ENCODE measurements at regions not wholly inside any gene's neighbourhood (a gene's known extent, or its start where the extent isn't known, plus 50 kb on each side); places are given as distances from the start of the nearest gene placed in this dataset.

DNA sequence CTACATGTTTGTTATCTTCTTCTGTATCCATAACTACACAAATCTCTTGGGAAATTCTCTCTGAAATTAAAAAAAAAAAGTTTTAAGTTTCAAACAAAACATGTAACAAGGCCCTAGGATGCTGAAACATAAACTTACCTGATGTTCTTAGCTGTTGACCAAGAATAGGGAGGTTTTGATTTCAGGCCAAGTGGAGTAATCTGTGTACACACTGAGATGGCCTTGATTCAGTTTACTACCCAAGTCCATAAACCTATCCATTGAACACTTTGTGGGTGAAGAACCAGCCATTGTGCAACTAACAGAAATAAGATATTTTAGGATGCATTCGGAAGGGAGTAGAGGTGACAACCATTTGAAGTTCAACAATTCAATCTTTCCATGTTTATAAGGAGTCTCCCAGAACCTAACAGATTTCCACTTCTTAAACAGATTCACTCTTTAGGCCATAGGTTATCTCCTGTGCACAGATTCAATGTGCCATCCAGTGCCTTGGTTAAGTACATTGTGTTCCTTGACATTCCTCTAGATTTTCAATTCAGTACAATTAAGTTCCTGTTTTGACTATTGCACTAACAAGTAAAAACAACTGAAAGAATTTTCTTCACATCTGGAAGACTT lies 143.1 kb downstream of the CRPPA start:
- no peak overlapping the region for H3K27ac ChIP-seq (ENCODE audit: low read depth in 1 of 2, low read length in 2 of 2)
- H3K4me1 ChIP-seq (ENCODE audit: control insufficient read depth in 4 of 4, insufficient read depth in 4 of 4, low read length in 3 of 4) = peaks cover 0 to 3% (median 1%) of the 10 kb centered on the region in 4 donors
- H3K36me3 ChIP-seq (ENCODE audit: control insufficient read depth in 4 of 4, insufficient read depth in 3 of 4, low read depth in 1 of 4, low read length in 3 of 4) = no peaks in the 10 kb centered on the region
- no peaks in the 10 kb centered on the region for H3K27me3 ChIP-seq (ENCODE audit: control insufficient read depth in 4 of 4, insufficient read depth in 4 of 4, low read length in 3 of 4)
- 42% methylated on average over 1 of the region's 1 CpG for WGBS
- H3K9ac ChIP-seq (ENCODE audit: low read depth in 1 of 2, low read length in 2 of 2) = no peak overlapping the region
- TF ChIP-seq FOXA2 (IDR thresholded peaks at IDR 0.05) (peak; percentile 92), SP1 (IDR thresholded peaks at IDR 0.05) (no peak), YY1 (IDR thresholded peaks at IDR 0.05) (peak; percentile 49), HNF4A (conservative IDR thresholded peaks at IDR 0.05) (peak; percentile 55 to 80), FOXA1 (IDR thresholded peaks at IDR 0.05) (peak; percentile 91), GABPA (IDR thresholded peaks at IDR 0.05 in 1 of 2, conservative IDR thresholded peaks at IDR 0.05 in 1 of 2) (no peak), JUND (IDR thresholded peaks at IDR 0.05) (peak in 1 of 2 donors; percentile 60), RXRA (IDR thresholded peaks at IDR 0.05) (peak in 1 of 2 donors; percentile 70), EGR1 (IDR thresholded peaks at IDR 0.05; ENCODE audit: low read depth in 2 of 2) (no peak), HNF4G (IDR thresholded peaks at IDR 0.05) (no peak), TAF1 (conservative IDR thresholded peaks at IDR 0.05) (no peak), NR2F2 (IDR thresholded peaks at IDR 0.05) (no peak), RAD21 (IDR thresholded peaks at IDR 0.05) (peak in 1 of 2 donors; percentile 22)
- TF ChIP-seq, protein P1, sequence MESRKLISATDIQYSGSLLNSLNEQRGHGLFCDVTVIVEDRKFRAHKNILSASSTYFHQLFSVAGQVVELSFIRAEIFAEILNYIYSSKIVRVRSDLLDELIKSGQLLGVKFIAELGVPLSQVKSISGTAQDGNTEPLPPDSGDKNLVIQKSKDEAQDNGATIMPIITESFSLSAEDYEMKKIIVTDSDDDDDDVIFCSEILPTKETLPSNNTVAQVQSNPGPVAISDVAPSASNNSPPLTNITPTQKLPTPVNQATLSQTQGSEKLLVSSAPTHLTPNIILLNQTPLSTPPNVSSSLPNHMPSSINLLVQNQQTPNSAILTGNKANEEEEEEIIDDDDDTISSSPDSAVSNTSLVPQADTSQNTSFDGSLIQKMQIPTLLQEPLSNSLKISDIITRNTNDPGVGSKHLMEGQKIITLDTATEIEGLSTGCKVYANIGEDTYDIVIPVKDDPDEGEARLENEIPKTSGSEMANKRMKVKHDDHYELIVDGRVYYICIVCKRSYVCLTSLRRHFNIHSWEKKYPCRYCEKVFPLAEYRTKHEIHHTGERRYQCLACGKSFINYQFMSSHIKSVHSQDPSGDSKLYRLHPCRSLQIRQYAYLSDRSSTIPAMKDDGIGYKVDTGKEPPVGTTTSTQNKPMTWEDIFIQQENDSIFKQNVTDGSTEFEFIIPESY (IDR thresholded peaks at IDR 0.05) = no peak
- TF ChIP-seq, protein P2, sequence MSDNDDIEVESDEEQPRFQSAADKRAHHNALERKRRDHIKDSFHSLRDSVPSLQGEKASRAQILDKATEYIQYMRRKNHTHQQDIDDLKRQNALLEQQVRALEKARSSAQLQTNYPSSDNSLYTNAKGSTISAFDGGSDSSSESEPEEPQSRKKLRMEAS (IDR thresholded peaks at IDR 0.05) = peak; percentile 38
- TF ChIP-seq, protein P3, sequence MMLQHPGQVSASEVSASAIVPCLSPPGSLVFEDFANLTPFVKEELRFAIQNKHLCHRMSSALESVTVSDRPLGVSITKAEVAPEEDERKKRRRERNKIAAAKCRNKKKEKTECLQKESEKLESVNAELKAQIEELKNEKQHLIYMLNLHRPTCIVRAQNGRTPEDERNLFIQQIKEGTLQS (IDR thresholded peaks at IDR 0.05) = no peak
- TF ChIP-seq, protein P4, sequence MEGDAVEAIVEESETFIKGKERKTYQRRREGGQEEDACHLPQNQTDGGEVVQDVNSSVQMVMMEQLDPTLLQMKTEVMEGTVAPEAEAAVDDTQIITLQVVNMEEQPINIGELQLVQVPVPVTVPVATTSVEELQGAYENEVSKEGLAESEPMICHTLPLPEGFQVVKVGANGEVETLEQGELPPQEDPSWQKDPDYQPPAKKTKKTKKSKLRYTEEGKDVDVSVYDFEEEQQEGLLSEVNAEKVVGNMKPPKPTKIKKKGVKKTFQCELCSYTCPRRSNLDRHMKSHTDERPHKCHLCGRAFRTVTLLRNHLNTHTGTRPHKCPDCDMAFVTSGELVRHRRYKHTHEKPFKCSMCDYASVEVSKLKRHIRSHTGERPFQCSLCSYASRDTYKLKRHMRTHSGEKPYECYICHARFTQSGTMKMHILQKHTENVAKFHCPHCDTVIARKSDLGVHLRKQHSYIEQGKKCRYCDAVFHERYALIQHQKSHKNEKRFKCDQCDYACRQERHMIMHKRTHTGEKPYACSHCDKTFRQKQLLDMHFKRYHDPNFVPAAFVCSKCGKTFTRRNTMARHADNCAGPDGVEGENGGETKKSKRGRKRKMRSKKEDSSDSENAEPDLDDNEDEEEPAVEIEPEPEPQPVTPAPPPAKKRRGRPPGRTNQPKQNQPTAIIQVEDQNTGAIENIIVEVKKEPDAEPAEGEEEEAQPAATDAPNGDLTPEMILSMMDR (IDR thresholded peaks at IDR 0.05; ENCODE audit: low read depth, low read length, missing input control) = no peak
- TF ChIP-seq, protein P5, sequence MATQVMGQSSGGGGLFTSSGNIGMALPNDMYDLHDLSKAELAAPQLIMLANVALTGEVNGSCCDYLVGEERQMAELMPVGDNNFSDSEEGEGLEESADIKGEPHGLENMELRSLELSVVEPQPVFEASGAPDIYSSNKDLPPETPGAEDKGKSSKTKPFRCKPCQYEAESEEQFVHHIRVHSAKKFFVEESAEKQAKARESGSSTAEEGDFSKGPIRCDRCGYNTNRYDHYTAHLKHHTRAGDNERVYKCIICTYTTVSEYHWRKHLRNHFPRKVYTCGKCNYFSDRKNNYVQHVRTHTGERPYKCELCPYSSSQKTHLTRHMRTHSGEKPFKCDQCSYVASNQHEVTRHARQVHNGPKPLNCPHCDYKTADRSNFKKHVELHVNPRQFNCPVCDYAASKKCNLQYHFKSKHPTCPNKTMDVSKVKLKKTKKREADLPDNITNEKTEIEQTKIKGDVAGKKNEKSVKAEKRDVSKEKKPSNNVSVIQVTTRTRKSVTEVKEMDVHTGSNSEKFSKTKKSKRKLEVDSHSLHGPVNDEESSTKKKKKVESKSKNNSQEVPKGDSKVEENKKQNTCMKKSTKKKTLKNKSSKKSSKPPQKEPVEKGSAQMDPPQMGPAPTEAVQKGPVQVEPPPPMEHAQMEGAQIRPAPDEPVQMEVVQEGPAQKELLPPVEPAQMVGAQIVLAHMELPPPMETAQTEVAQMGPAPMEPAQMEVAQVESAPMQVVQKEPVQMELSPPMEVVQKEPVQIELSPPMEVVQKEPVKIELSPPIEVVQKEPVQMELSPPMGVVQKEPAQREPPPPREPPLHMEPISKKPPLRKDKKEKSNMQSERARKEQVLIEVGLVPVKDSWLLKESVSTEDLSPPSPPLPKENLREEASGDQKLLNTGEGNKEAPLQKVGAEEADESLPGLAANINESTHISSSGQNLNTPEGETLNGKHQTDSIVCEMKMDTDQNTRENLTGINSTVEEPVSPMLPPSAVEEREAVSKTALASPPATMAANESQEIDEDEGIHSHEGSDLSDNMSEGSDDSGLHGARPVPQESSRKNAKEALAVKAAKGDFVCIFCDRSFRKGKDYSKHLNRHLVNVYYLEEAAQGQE (IDR thresholded peaks at IDR 0.05) = no peak
- no peak overlapping the region for H3K4me3 ChIP-seq (ENCODE audit: low read depth in 1 of 3, low read length in 3 of 3)
- no peaks in the 10 kb centered on the region for H3K9me3 ChIP-seq (ENCODE audit: control insufficient read depth in 4 of 4, low read length in 3 of 4)
- no peak for DNase-seq (ENCODE audit: low spot score)

Measured in liver (tissue), 8 donors.